ENCODE measurements at regions not wholly inside any gene's neighbourhood (a gene's known extent, or its start where the extent isn't known, plus 50 kb on each side); places are given as distances from the start of the nearest gene placed in this dataset.

- TF ChIP-seq CTCF (IDR thresholded peaks at IDR 0.05) (no peak), POLR2AphosphoS5 (IDR thresholded peaks at IDR 0.05) (no peak), POLR2A (IDR thresholded peaks at IDR 0.05) (no peak)
These were observed 141.5 kb downstream of the AQP9 start for GRCh38 chr15:58279654-58280053.
